K562 (cell line): ENCODE measurements at regions not wholly inside any gene's neighbourhood (a gene's known extent, or its start where the extent isn't known, plus 50 kb on each side); places are given as distances from the start of the nearest gene placed in this dataset.

ENCODE experiments used
- CBX8 ChIP-seq: fragments of 200-600 bp; sonication (generic); IDR thresholded peaks from 2 replicates; pipeline ENCODE4 v1.6.1; 2012; ENCODE audit warnings: borderline replicate concordance, mixed run types, low read depth, mild to moderate bottlenecking, moderate library complexity, mixed read lengths, low read length, control low read depth, inconsistent platforms; ENCODE audit not compliant: poor library complexity, severe bottlenecking; ENCODE audit errors: extremely low read depth
- CHD4 ChIP-seq: fragments of 200-600 bp; sonication (generic); IDR thresholded peaks from 3 replicates; pipeline ENCODE4 v1.6.1; 2012; ENCODE audit warnings: low read depth, mild to moderate bottlenecking, mixed read lengths, low read length, inconsistent platforms; ENCODE audit not compliant: insufficient read depth, insufficient replicate concordance, poor library complexity, severe bottlenecking
- ETV5 ChIP-seq: sonication (generic); formaldehyde crosslinking; IDR thresholded peaks from 2 replicates; pipeline ENCODE4 v1.4.0; 2020; ENCODE audit warnings: low read depth, mild to moderate bottlenecking, missing genetic modification reagents
- GABPA ChIP-seq: fragments of 200-800 bp; sonication (Bioruptor generic); conservative IDR thresholded peaks from 2 replicates; pipeline ENCODE4 v1.6.1; 2016; ENCODE audit warnings: low read depth, missing genetic modification characterization, missing compliant biosample characterization
- GTF2F1 ChIP-seq: IDR thresholded peaks from 2 replicates; pipeline ENCODE4 v1.6.1; 2011; ENCODE audit warnings: low read depth, low read length, improper control_type of control experiment
- POLR2A ChIP-seq: fragments of 450-650 bp; conservative IDR thresholded peaks from 2 replicates; pipeline ENCODE4 v1.6.1; 2016
- RAD21 ChIP-seq, 2 experiments: fragments of 250-450 bp in 1 of 2; fragments of 450-650 bp in 1 of 2; sonication (Bioruptor Pico) in 1 of 2; formaldehyde crosslinking in 1 of 2; IDR thresholded peaks in 1 of 2; conservative IDR thresholded peaks in 1 of 2; 2 replicates each; pipeline versions ENCODE4 v1.4.0 to v1.8.0; 2020 to 2022; ENCODE audit warnings: mild to moderate bottlenecking in 2 of 2, moderate library complexity in 1 of 2
- ZNF263 ChIP-seq: sonication (generic); formaldehyde crosslinking; IDR thresholded peaks from 2 replicates; pipeline ENCODE4 v1.8.0; 2022; ENCODE audit warnings: mild to moderate bottlenecking, missing genetic modification reagents, borderline replicate concordance
- ZNF408 ChIP-seq: fragments of 250-450 bp; sonication (Bioruptor Pico); IDR thresholded peaks from 2 replicates; pipeline ENCODE4 v1.4.0; 2020; ENCODE audit warnings: low read depth, mild to moderate bottlenecking, moderate library complexity
- ZNF655 ChIP-seq: fragments of 250-450 bp; sonication (Bioruptor Pico); IDR thresholded peaks from 2 replicates; pipeline ENCODE4 v1.5.0; 2021
- TF ChIP-seq, protein P1 (sequence below), 3 experiments: IDR thresholded peaks in 2 of 3; conservative IDR thresholded peaks in 1 of 3; 2 replicates each; pipeline ENCODE4 v1.5.1; 2011 to 2012; ENCODE audit warnings: low read length in 3 of 3, mild to moderate bottlenecking in 3 of 3, control low read depth in 2 of 3, improper control_type of control experiment in 1 of 3, inconsistent platforms in 1 of 3, low read depth in 1 of 3, mixed read lengths in 1 of 3, moderate library complexity in 1 of 3; ENCODE audit not compliant: insufficient read depth in 2 of 3

GRCh38 chr2:53252115-53252514 is 515.5 kb upstream of the CHAC2 start:
- no peak for TF ChIP-seq RAD21 (CRISPR knock-in tag; conservative IDR thresholded peaks at IDR 0.05 in 1 of 2, IDR thresholded peaks at IDR 0.05 in 1 of 2)
- TF ChIP-seq, protein P1, sequence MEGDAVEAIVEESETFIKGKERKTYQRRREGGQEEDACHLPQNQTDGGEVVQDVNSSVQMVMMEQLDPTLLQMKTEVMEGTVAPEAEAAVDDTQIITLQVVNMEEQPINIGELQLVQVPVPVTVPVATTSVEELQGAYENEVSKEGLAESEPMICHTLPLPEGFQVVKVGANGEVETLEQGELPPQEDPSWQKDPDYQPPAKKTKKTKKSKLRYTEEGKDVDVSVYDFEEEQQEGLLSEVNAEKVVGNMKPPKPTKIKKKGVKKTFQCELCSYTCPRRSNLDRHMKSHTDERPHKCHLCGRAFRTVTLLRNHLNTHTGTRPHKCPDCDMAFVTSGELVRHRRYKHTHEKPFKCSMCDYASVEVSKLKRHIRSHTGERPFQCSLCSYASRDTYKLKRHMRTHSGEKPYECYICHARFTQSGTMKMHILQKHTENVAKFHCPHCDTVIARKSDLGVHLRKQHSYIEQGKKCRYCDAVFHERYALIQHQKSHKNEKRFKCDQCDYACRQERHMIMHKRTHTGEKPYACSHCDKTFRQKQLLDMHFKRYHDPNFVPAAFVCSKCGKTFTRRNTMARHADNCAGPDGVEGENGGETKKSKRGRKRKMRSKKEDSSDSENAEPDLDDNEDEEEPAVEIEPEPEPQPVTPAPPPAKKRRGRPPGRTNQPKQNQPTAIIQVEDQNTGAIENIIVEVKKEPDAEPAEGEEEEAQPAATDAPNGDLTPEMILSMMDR (IDR thresholded peaks at IDR 0.05 in 2 of 3, conservative IDR thresholded peaks at IDR 0.05 in 1 of 3; ENCODE audit: insufficient read depth in 2 of 3, low read depth in 1 of 3, low read length in 3 of 3), result no peak
- TF ChIP-seq CHD4, result no peak
- no peak for TF ChIP-seq ETV5 (CRISPR knock-in tag)
- no peak for TF ChIP-seq POLR2A
- TF ChIP-seq CBX8, result no peak
- no peak for TF ChIP-seq GTF2F1
- TF ChIP-seq GABPA (tag), result no peak
- TF ChIP-seq ZNF263, result no peak
- TF ChIP-seq ZNF408, result no peak
- no peak for TF ChIP-seq ZNF655 (CRISPR knock-in tag)
